Activated naive CD4-positive, alpha-beta T cell treated with anti-CD3 and anti-CD28 coated beads, Interleukin-2, amount 50 U/mL, for 16 hours (primary cell): ENCODE measurements at regions not wholly inside any gene's neighbourhood (a gene's known extent, or its start where the extent isn't known, plus 50 kb on each side); places are given as distances from the start of the nearest gene placed in this dataset.
"Not testable (repeated sequence)": the region's sequence is repeated elsewhere in the genome, so short reads cannot be mapped to it uniquely, and the experiment has no call there.

Source experiments
- DNase-seq: peaks from one replicate; pipeline ENCODE4 v3.0.0-alpha.2; 2020

DNA sequence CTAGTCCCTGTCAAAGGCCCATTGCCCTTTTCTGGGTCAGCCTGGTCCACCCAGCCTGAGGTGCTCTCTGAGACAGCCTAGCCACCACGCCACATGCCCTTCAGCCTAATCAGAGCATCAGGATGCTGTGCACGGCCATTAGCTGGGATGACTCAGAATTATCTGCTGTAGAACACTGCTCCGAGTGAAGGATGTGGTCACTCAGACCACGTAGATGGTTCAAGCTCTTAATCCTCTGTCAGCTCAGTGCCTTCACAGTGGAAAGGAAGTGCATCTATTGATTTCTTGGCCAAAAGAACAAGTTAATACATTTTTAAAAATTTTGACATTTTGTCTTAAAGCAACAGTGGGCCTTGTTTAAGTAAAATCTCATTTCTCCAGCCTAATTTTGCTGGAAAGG lies 557.6 kb downstream of the TUBA3C start:
- not testable (repeated sequence) for DNase-seq

DNA sequence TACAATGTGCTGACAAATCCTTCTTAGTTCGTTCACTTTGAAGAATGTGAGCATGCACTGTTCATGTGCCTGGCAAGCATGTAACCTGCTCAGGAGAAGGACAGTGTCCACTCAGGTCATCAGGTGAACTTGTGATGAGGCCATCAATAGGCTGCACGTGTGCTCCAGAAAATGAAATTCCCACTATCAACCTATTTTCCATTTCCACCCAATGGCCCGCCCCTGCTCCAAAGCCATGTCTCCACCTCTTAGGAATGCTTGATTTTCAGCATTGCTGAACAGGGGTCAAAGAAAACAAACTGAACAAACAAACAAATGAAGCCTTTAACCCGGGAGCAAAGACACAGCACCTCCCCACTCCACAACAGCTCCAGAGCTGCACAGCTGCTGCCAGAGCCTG lies 563.2 kb downstream of the TUBA3C start:
- not testable (repeated sequence) for DNase-seq

DNA sequence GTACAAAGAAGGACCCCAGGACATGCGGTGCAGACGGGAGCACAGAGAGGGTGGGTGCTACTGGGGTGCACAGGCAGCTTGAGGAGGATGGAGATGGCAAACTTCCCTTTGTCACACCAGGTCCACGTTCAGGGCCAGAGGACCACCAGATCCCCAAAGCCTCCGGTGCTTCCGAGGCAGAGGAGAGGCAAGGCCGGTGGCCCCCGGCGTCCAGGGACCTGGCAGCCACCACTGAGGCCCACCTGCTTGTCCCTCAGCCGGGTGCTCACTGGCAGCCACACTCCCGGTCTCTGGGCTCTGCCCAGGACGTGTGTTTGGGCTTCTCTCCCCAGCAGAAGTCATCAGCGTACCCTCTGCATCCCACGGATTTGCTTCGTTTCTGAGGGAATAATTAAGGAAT lies 571.1 kb downstream of the TUBA3C start:
- DNase-seq = not testable (repeated sequence)

DNA sequence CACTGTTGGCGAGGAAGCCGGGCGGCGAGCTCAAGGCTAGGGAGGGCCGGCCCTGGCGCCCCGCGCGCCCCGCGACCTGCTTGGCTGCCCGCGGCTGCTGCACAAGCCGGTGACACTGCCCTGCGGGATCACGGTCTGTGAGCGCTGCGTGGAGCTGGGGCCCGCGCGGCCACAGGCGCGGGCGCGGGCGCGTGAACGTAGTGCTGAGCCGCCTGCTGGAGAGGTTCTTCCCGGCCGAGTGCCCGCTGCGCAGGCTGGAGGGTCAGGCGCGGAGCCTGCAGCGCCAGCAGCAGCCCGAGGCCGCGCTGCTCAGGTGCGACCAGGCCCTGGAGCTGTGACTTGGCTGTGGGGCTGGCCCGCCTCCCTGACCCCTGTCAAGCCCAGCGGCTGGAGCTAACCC lies 572.3 kb downstream of the TUBA3C start:
- not testable (repeated sequence) for DNase-seq

DNA sequence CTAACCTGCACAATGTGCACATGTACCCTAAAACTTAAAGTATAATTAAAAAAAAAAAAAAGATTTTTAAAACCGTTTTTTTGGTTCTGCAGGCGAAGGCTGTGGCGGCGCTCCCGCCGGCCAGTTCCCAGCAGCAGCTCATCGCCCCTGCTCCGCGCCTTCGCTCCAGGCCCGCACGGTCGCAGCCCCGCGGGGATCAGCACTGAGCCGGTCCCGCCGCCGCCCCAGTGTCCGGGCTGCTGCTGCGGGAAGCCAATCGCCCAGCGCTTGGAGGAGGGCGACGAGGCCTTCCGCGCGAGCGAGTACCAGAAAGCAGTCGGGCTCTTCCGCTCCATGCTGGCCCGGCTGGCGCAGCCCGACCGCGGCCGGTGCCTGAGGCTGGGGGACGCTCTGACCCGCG lies 572.8 kb downstream of the TUBA3C start:
- not testable (repeated sequence) for DNase-seq

DNA sequence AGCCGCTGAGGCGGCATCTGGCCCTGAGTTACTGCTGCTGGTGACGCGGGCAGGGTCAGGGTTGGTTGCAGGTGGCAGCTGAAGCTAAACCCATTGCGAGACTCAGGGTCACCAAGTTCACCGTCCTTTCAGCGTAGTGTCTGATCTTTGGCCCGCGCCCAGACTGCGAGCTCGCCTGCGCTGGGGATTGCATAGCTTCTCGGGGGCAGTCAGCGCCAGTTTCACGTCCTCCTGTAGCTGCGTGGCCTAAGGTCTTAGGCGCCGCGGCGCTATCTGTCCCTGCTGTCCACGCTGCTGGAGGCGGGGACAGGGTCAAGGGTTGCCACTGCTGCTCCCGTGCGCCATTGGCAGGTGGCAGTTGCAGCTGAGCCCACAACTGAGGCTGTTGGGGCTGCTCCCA lies 581.3 kb downstream of the TUBA3C start:
- DNase-seq = not testable (repeated sequence)

DNA sequence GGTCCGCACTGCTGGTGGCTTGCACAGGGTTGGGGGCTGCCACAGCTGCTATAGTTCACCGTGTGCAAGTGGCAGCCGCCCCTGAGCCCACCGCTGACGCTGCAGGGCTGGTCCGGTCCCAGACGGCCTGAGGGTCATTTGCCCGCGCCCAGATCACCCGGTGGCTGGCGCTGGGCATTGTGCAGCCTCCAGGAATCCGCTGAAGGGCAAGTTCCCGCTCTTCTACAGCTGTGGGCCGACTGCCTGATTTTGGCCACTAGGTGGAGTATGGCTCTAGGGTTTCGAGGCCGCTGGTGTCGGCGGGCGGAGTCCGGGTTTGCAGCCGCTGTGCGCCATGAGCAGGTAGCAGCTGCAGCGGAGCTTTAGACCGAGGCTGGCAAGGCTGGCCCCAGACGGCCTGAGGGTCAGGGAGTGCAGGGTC lies 581.8 kb downstream of the TUBA3C start:
- DNase-seq = not testable (repeated sequence)

DNA sequence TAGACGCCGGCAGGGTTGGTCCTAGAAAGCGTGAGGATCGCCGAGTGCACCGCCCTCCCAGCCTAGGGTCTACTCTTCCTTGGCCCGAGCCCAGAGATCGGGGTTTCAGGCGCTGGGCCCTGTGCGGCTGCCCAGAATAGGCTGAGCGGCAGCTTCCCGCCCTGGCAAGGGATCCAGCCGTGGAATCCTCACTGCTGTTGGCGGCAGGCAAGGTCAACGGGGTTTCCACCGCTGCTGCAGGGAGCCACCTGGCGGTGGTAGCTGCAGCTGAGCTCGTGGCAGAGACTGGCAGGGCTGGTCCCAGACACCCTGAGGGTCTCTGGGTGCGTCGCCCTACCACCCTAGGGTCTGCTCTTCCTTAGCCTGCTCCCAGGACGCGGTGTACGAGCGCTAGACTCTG lies 583.1 kb downstream of the TUBA3C start:
- DNase-seq = not testable (repeated sequence)

DNA sequence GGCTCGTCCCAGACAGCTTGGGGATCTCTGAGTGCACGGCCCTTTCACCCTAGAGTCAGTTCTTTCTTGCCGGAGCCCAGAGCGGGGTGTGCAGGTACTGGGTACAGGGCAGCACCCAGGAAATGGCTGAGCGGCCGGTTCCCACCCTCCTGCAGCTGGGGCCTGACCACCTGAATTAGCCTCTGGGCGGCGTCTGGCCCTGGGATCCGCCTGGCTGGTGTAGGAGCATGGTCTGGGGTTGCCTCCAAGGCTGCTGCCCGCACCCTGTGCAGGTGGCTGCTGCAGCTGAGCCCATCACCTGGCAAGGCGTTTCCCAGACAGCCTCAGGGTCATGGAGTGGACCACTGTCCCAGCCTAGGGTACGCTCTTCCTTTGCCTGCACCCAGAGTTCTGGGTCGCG lies 583.7 kb downstream of the TUBA3C start:
- DNase-seq = not testable (repeated sequence)

DNA sequence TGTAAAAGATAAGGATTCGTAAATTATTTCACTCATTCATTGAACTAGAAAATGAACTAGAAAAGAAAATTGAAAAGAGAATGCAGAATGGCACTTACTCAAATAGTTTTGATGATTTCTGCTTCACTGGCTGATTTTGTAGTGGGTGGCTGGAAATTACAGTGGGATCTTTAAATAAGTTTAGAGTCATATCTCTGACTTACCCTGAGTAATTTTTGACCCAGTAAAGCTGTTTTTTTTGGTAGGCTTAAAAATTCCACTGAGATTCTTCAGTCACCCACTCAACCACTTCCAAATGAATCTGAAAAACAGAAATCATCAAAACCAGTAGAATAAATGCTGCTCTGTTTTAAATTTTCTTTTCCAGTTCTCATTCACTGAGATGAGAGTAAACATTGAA lies 604.5 kb downstream of the TUBA3C start:
- not testable (repeated sequence) for DNase-seq

DNA sequence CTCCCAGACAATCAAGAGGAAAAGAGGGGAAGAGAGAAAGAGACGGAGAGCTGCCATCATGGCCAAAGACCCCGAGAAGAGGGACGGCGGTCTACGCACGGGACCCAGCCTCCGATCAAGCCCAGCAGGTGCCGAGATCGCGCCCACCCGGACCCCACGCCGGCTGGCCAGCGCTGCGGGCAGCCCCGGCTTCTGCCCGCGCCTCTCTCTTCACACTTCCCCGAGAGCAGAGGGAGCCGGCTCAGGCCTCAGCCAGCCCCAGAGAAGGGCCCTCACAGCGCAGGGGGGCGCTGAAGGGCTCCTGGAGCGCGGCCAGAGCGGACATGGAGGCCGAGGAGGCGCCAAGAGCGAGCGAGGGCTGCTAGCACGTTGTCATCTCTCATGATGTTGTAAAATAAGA lies 613.7 kb downstream of the TUBA3C start:
- not testable (repeated sequence) for DNase-seq
